ENCODE measurements at regions not wholly inside any gene's neighbourhood (a gene's known extent, or its start where the extent isn't known, plus 50 kb on each side); places are given as distances from the start of the nearest gene placed in this dataset.

DNA sequence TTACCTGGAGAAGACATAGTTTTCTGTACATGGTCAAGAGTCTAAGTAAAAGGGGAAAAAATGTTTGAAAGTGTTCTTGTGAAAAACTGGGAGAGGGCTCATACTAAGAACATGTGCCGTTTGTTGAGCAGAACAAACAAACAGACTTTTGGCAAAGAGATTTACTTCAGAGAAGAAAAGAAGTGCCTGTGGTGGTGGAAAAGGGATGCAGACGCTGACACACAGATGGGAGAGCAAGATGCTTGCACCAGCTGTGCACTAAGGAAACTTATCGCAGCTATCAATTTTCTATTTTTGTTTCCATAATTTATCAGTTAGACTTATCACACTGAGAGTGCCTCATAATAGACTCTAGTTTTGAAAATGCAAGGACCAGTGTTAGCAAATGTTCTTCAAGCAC is 259.6 kb upstream of the PDZRN3 start:
- no peaks in the 10 kb centered on the region for H3K36me3 ChIP-seq
- H3K9me3 ChIP-seq = no peaks in the 10 kb centered on the region
- intact Hi-C loops (cut with DNase I; ENCODE audit: low total_unique reads) = no loop called here
- no peak for TF ChIP-seq POLR2A (IDR thresholded peaks at IDR 0.05)
- no peak for TF ChIP-seq POLR2AphosphoS5 (IDR thresholded peaks at IDR 0.05)
- TF ChIP-seq, protein P1, sequence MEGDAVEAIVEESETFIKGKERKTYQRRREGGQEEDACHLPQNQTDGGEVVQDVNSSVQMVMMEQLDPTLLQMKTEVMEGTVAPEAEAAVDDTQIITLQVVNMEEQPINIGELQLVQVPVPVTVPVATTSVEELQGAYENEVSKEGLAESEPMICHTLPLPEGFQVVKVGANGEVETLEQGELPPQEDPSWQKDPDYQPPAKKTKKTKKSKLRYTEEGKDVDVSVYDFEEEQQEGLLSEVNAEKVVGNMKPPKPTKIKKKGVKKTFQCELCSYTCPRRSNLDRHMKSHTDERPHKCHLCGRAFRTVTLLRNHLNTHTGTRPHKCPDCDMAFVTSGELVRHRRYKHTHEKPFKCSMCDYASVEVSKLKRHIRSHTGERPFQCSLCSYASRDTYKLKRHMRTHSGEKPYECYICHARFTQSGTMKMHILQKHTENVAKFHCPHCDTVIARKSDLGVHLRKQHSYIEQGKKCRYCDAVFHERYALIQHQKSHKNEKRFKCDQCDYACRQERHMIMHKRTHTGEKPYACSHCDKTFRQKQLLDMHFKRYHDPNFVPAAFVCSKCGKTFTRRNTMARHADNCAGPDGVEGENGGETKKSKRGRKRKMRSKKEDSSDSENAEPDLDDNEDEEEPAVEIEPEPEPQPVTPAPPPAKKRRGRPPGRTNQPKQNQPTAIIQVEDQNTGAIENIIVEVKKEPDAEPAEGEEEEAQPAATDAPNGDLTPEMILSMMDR (IDR thresholded peaks at IDR 0.05) = no peak
- no peaks in the 10 kb centered on the region for H3K4me1 ChIP-seq
- no peak overlapping the region for H3K27ac ChIP-seq
- H3K4me3 ChIP-seq = no peak overlapping the region
- no peak for DNase-seq (ENCODE audit: low spot score in 2 of 2)
- no peaks in the 10 kb centered on the region for H3K27me3 ChIP-seq

GRCh38 chr3:73883497-73883896 is 258.8 kb upstream of the PDZRN3 start:
- no peak for DNase-seq (ENCODE audit: low spot score in 2 of 2)
- Histone ChIP-seq H3K4me3 (no peak overlapping the region), H3K9me3 (no peaks in the 10 kb centered on the region), H3K27ac (no peak overlapping the region), H3K4me1 (no peaks in the 10 kb centered on the region), H3K27me3 (no peaks in the 10 kb centered on the region), H3K36me3 (no peaks in the 10 kb centered on the region)
- TF ChIP-seq POLR2A (IDR thresholded peaks at IDR 0.05) = no peak
- TF ChIP-seq, protein P1 (IDR thresholded peaks at IDR 0.05) = no peak
- no peak for TF ChIP-seq POLR2AphosphoS5 (IDR thresholded peaks at IDR 0.05)
- intact Hi-C loops (cut with DNase I; ENCODE audit: low total_unique reads) = no loop called here

GRCh38 chr3:73874606-73875369 is 250.0 kb upstream of the PDZRN3 start:
- no peaks in the 10 kb centered on the region for H3K27me3 ChIP-seq
- no peaks in the 10 kb centered on the region for H3K9me3 ChIP-seq
- H3K4me1 ChIP-seq = no peaks in the 10 kb centered on the region
- DNase-seq (ENCODE audit: low spot score in 2 of 2) = no peak
- H3K36me3 ChIP-seq = no peaks in the 10 kb centered on the region
- no peak for TF ChIP-seq POLR2A (IDR thresholded peaks at IDR 0.05)
- TF ChIP-seq, protein P1 (IDR thresholded peaks at IDR 0.05) = no peak
- no peak for TF ChIP-seq POLR2AphosphoS5 (IDR thresholded peaks at IDR 0.05)
- H3K27ac ChIP-seq = no peak overlapping the region
- intact Hi-C loops (cut with DNase I; ENCODE audit: low total_unique reads) = no loop called here
- H3K4me3 ChIP-seq = no peak overlapping the region

- intact Hi-C loops (cut with DNase I; ENCODE audit: low total_unique reads) = no loop called here
Measured at GRCh38 chr3:73874161-73874560, 249.4 kb upstream of the PDZRN3 start.

GRCh38 chr3:73868688-73869315 is 244.1 kb upstream of the PDZRN3 start:
- TF ChIP-seq POLR2A (IDR thresholded peaks at IDR 0.05) (no peak), POLR2AphosphoS5 (IDR thresholded peaks at IDR 0.05) (no peak)
- TF ChIP-seq, protein P1 (IDR thresholded peaks at IDR 0.05) = peak in 2 of 3 donors; percentile 43 to 50
- intact Hi-C loops (cut with DNase I; ENCODE audit: low total_unique reads) = no loop called here
- Histone ChIP-seq H3K27ac (no peak overlapping the region), H3K36me3 (no peaks in the 10 kb centered on the region), H3K27me3 (no peaks in the 10 kb centered on the region), H3K9me3 (no peaks in the 10 kb centered on the region), H3K4me3 (no peak overlapping the region), H3K4me1 (no peaks in the 10 kb centered on the region)
- DNase-seq (ENCODE audit: low spot score in 2 of 2) = no peak

More at GRCh38 chr3:73874161-73874560, 249.4 kb upstream of the PDZRN3 start:
- DNase-seq (ENCODE audit: low spot score in 2 of 2) = no peak
- no peak overlapping the region for H3K4me3 ChIP-seq
- no peak overlapping the region for H3K27ac ChIP-seq
- H3K9me3 ChIP-seq = no peaks in the 10 kb centered on the region
- H3K4me1 ChIP-seq = no peaks in the 10 kb centered on the region
- H3K36me3 ChIP-seq = no peaks in the 10 kb centered on the region
- TF ChIP-seq POLR2A (IDR thresholded peaks at IDR 0.05) = no peak
- TF ChIP-seq, protein P1 (IDR thresholded peaks at IDR 0.05) = no peak
- no peak for TF ChIP-seq POLR2AphosphoS5 (IDR thresholded peaks at IDR 0.05)
- no peaks in the 10 kb centered on the region for H3K27me3 ChIP-seq

All from breast epithelium (tissue), 4 donors.